ENCODE measurements at regions not wholly inside any gene's neighbourhood (a gene's known extent, or its start where the extent isn't known, plus 50 kb on each side); places are given as distances from the start of the nearest gene placed in this dataset.

DNA sequence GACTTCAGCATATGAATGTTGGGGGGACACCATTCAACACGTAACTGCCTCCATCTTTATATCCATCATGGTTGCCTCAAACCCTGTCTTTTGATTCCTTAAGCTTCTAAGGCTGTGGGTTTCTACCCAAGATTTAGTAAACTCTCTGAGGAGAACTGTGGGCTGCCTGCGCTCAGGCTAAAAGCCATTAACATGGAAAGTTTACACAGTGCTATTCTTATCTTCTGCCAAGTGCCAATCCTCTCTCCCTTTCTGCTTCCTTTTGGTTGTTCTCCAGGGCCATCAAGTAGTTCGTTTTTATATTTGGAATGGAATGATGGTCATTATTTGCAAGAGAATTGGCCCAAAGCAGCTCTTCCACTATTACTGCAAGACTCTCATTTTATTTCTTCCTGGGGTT is 97.3 kb upstream of the KLF14 start:
- Mint-ChIP-seq H3K9me3 (peaks cover 22% of the 10 kb centered on the region), H3K27me3 (ENCODE audit: low read depth) (peaks cover 18% of the 10 kb centered on the region), H3K4me1 (ENCODE audit: low read depth) (no peaks in the 10 kb centered on the region), H3K36me3 (ENCODE audit: insufficient read depth) (no peaks in the 10 kb centered on the region), H3K4me3 (no peak overlapping the region)
- DNase-seq = no peak
- no peak for ATAC-seq

DNA sequence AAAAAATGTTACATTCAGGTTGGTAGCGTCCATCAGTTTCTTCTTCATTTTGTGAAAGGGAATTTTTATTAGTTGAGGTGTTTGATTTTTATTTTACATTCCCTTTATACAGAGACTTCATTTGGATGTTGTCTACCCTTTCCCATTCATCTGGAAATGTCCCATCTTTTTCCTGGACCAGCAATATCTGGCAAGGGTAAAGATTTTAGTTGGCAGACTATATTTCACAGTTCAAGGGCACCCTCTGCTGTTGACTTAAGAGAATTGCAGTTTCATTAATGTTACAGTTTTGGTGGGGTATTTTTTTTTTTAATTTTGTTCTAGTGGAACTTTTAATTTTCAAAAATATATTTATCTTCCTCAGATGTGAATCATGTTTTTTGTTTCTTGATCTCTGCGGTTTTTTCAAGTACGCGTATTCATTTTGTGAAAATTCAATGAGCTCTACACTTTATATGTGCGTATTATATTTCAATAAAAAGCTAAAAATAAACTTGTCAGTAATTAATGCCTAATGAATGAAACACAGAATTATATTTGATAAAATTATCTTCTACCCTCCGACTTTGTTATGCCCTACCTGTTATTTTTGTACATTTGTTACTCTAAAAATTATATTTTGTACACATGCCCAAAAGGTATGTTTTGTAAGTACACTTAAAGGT is 97.9 kb upstream of the KLF14 start:
- Mint-ChIP-seq H3K4me3 (no peak overlapping the region), H3K4me1 (ENCODE audit: low read depth) (no peaks in the 10 kb centered on the region), H3K36me3 (ENCODE audit: insufficient read depth) (no peaks in the 10 kb centered on the region), H3K9me3 (peaks cover 16% of the 10 kb centered on the region), H3K27me3 (ENCODE audit: low read depth) (peaks cover 18% of the 10 kb centered on the region)
- DNase-seq (no peak), ATAC-seq (no peak)

DNA sequence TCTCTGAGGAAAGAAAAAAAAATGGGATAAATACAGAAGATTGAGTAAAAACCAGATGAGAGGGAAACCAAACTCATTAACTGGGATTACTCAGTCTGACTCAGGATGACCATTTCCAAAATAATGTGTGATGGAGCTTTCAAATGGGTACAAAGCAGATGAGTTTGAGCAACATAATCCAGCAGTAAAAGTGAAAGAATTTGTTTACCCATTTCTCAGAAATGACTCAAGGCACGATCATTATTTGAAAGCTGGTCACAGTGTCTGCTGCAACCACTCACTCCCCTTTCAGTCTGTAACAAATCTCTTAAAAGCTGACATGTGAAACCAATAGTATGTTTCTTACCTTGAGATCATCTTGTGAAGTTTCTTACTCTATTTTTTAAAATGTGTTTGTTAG is 104.7 kb upstream of the KLF14 start:
- Mint-ChIP-seq H3K9me3 (no peaks in the 10 kb centered on the region), H3K4me1 (ENCODE audit: low read depth) (peaks cover 12% of the 10 kb centered on the region), H3K27me3 (ENCODE audit: low read depth) (peaks cover 33% of the 10 kb centered on the region), H3K36me3 (ENCODE audit: insufficient read depth) (no peaks in the 10 kb centered on the region), H3K4me3 (no peak overlapping the region)
- no peak for DNase-seq
- ATAC-seq = peak; percentile 91 to 94

DNA sequence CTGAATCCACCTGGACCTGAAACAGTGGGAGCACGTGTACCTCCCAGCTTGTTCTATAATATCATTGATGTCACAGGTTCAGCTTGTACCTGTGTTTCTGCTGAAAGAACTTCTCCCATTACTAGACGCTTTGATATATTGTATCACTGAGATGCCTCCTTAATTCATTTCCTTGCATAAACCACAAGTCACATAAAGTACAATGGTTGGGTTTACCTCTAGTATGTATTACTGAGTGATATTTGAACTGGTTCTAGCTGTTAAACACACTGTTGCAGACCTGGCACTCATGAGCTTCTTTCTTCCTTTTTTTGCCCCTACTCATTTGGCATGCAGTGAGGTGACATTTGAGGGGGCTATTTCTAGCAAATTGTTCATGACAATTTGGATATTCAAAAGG is 106.6 kb upstream of the KLF14 start:
- Mint-ChIP-seq H3K9me3 (no peaks in the 10 kb centered on the region), H3K4me1 (ENCODE audit: low read depth) (peaks cover 12% of the 10 kb centered on the region), H3K27me3 (ENCODE audit: low read depth) (peaks cover 28% of the 10 kb centered on the region), H3K4me3 (no peak overlapping the region), H3K36me3 (ENCODE audit: insufficient read depth) (no peaks in the 10 kb centered on the region)
- DNase-seq = no peak
- ATAC-seq = no peak

DNA sequence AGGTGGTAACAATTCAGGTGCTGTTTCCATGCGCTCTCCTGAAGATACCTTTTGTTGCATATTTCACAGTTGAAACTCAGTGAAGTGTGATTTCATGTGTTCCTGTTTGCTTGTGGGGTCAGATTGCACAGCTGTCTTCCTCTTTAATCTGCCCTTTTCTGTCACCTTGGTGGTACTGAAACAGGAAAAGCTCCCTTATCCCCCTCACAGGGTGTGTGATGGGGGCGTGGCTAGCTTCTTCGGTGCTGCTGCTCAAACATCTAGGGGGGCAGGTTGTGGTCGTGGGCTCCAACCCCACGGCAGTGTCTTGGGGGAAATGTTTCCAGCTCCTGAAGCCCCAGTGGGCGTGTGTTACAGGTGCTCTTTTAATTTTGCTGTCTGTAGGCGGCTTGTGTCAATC is 107.4 kb upstream of the KLF14 start:
- H3K4me1 Mint-ChIP-seq (ENCODE audit: low read depth) = peaks cover 12% of the 10 kb centered on the region
- no peaks in the 10 kb centered on the region for H3K36me3 Mint-ChIP-seq (ENCODE audit: insufficient read depth)
- no peak for ATAC-seq
- H3K4me3 Mint-ChIP-seq = no peak overlapping the region
- H3K27me3 Mint-ChIP-seq (ENCODE audit: low read depth) = peaks cover 23% of the 10 kb centered on the region
- no peaks in the 10 kb centered on the region for H3K9me3 Mint-ChIP-seq
- DNase-seq = no peak

DNA sequence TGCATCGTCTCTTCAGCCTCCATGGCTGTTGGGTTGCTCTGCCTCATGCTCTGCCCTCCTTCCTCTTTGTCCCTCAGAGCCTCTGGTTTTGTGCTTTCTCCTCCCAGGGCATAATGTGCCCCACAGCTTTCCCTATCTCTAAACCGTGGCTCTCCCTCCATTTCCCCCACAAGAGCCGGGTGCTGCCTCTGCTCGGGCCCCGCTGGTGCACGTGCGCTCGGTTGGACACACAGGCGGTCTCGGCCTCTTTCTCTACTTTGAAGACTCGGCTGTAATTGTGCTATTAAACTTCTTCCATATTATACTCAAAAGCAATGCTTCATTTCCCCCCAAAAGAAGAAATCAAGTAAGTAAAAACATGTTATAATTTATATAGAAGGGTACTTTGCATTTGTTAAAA is 109.7 kb upstream of the KLF14 start:
- no peak for ATAC-seq
- Mint-ChIP-seq H3K4me3 (no peak overlapping the region), H3K4me1 (ENCODE audit: low read depth) (peaks cover 10% of the 10 kb centered on the region)

DNA sequence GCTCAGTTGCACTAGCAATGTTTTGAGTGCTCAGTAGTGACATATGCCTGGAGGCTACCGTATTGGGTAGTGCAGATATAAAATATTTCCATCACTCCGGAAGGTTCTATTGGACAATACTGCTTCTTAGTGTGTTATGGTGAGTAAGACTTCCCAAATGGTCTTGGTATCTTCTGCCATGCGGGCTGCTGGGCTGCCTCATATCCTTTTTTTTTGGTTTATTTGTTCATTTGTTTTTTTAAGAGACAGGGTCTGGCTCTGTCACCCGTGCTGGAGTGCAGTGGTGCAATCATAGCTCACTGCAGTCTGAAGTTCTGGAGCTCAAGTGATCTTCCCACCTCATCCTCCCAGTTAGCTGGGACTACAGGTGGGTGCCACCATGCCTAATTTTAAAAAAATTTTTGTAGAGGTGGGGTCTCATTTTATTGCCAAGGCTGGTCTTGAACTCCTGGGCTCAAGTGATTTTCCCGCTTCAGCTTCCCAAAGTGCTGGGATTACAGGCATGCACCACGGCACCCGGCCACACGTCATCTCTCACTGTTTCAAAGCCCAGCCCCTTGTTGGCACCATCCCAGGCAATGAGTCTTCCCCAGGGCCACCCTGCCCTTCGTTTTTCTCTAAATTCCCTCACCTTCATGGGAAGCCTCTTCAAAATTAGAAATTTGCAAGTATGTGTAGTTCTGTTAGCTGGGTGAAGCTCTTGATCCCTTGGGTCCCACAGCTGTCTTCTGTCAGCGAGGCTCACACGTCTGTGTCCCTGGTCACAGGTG is 111.0 kb upstream of the KLF14 start:
- Mint-ChIP-seq H3K4me3 (no peak overlapping the region), H3K36me3 (ENCODE audit: insufficient read depth) (no peaks in the 10 kb centered on the region), H3K9me3 (no peaks in the 10 kb centered on the region), H3K27me3 (ENCODE audit: low read depth) (peaks cover 25% of the 10 kb centered on the region), H3K4me1 (ENCODE audit: low read depth) (peaks cover 10% of the 10 kb centered on the region)
- ATAC-seq (no peak), DNase-seq (no peak)

More for the DNA sequence above, 109.7 kb upstream of the KLF14 start:
- Mint-ChIP-seq H3K36me3 (ENCODE audit: insufficient read depth) (no peaks in the 10 kb centered on the region), H3K27me3 (ENCODE audit: low read depth) (peaks cover 25% of the 10 kb centered on the region), H3K9me3 (no peaks in the 10 kb centered on the region)
- DNase-seq = no peak

DNA sequence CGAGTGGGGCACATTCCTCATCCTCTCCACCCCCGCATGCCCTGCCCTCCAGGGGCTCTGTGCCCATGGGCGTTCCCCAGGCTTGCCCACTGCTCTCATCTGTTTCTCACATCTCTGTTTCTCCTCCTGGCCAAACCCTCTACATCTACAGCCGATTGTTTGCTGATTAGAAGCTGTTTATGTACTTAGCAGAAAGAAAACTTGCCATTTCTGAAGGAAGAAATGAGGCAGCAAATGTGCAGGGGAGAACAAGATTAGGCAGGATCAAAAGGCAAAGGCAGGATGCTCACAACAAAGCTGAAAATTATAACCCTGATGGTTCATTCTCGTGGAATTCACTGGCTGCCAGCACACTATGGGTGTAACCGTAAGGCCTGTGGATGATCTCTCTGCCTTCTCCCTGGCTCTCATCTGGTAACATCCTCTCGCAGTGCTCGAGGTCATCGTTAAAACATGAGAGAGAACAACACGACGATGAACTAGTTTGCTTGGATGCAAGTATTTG is 111.6 kb upstream of the KLF14 start:
- ATAC-seq (no peak), DNase-seq (no peak)
- Mint-ChIP-seq H3K4me3 (no peak overlapping the region), H3K36me3 (ENCODE audit: insufficient read depth) (no peaks in the 10 kb centered on the region), H3K27me3 (ENCODE audit: low read depth) (peaks cover 20% of the 10 kb centered on the region), H3K4me1 (ENCODE audit: low read depth) (peaks cover 10% of the 10 kb centered on the region), H3K9me3 (no peaks in the 10 kb centered on the region)

DNA sequence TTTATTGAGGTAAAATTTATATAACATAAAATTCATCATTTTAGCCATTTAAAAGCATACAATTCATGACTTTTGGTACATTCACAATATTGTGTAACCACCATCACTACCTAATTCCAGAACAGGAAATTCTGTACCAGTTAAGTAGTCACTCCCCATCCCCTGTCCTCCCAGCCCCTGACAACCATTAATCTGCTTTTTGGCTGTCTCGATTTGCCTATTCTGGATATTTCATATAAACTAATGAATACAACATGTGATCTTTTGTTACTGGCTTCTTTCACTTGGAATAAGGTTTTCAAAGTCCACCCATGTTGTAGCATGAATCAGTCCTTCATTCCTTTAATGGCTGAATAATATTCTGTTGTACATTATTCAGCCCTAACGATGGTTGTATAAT is 115.6 kb upstream of the KLF14 start:
- no peaks in the 10 kb centered on the region for H3K9me3 Mint-ChIP-seq
- no peaks in the 10 kb centered on the region for H3K4me1 Mint-ChIP-seq (ENCODE audit: low read depth)
- ATAC-seq (no peak), DNase-seq (no peak)
- H3K27me3 Mint-ChIP-seq (ENCODE audit: low read depth) = peaks cover 3% of the 10 kb centered on the region
- H3K36me3 Mint-ChIP-seq (ENCODE audit: insufficient read depth) = peaks cover 19% of the 10 kb centered on the region
- H3K4me3 Mint-ChIP-seq = no peak overlapping the region

DNA sequence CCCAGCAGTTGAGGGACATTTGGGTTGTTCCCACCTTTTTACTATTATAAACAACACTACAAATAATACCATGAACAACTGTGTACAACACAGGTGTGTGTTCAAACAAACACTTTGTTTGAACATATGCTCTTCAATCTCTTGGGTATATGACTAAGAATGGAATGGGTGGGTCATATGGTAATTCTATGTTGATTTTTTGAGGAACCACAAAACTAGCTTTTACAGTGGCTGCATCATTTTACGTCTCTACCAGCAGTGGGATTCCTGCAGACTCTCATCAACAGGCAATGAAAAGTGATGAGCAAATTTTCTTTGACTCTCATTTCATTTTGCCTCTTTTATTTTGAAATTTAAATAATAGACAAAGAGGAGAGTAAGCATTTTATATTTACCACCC is 116.9 kb upstream of the KLF14 start:
- ATAC-seq (peak in 1 of 2 donors; percentile 12), DNase-seq (no peak)
- no peaks in the 10 kb centered on the region for H3K9me3 Mint-ChIP-seq
- no peak overlapping the region for H3K4me3 Mint-ChIP-seq
- H3K36me3 Mint-ChIP-seq (ENCODE audit: insufficient read depth) = peaks cover 32% of the 10 kb centered on the region
- peaks cover 2% of the 10 kb centered on the region for H3K27me3 Mint-ChIP-seq (ENCODE audit: low read depth)
- H3K4me1 Mint-ChIP-seq (ENCODE audit: low read depth) = no peaks in the 10 kb centered on the region

DNA sequence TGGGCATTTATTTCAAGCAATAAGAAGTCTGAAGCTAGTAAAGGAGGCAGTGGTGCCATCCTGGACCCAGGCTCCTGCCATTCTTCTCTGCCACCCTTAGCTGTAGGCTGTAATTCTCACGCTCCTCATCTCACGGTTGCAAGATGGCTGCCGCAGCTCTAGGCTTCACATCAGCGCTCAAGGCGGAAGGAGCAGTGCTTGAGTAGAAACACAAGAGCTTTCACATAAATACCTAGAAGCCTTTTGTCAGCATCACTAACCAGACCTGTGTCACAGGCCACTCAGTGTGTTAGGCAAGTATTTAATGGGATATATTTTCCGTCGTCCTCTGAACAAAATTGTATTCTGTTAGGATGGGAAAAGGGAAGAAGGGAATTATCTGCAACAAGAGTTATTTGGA is 118.9 kb upstream of the KLF14 start:
- H3K27me3 Mint-ChIP-seq (ENCODE audit: low read depth) = peaks cover 2% of the 10 kb centered on the region
- H3K4me1 Mint-ChIP-seq (ENCODE audit: low read depth) = no peaks in the 10 kb centered on the region
- no peak for ATAC-seq
- H3K36me3 Mint-ChIP-seq (ENCODE audit: insufficient read depth) = peaks cover 51% of the 10 kb centered on the region
- no peak overlapping the region for H3K4me3 Mint-ChIP-seq
- peaks cover 9% of the 10 kb centered on the region for H3K9me3 Mint-ChIP-seq
- DNase-seq = no peak

DNA sequence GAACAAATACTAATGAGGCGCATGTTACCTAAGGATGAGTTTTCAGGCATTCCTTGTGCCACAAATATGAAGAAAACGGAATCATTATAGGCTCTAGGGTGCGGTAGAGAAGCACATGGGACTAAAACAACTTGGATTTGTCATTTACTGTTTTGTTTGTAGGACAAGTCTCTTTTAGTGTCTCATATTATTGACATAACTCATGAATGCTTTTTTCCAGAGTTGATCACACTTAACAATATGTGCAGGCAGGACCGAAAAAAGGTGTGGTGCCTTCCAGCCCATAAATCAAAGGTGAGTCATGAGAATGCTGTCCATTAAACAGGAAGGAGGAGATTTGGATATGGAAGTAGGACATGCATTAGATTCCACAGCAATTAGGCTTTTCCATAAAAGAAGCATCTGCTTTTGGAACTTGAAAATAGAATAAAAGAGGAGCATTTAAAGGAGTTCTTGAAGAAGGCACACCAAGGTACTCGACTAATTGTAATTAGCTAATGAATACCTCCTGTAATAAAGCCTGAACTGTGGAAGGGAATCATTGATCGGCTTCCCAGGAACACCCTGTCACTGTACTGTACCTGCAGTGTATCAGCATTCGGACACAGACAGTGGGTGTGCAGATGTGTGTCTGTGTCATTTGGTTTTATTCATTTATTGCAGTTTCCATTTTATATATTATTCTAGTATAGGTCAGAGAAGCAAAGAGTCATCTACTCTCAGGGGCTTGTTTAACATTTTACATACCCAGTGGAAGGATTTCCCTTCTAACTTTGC is 119.7 kb upstream of the KLF14 start:
- no peaks in the 10 kb centered on the region for H3K4me1 Mint-ChIP-seq (ENCODE audit: low read depth)
- H3K27me3 Mint-ChIP-seq (ENCODE audit: low read depth) = peaks cover under 1% of the 10 kb centered on the region
- H3K9me3 Mint-ChIP-seq = peaks cover 16% of the 10 kb centered on the region
- H3K36me3 Mint-ChIP-seq (ENCODE audit: insufficient read depth) = peaks cover 60% of the 10 kb centered on the region
- H3K4me3 Mint-ChIP-seq = no peak overlapping the region
- DNase-seq = no peak
- no peak for ATAC-seq

DNA sequence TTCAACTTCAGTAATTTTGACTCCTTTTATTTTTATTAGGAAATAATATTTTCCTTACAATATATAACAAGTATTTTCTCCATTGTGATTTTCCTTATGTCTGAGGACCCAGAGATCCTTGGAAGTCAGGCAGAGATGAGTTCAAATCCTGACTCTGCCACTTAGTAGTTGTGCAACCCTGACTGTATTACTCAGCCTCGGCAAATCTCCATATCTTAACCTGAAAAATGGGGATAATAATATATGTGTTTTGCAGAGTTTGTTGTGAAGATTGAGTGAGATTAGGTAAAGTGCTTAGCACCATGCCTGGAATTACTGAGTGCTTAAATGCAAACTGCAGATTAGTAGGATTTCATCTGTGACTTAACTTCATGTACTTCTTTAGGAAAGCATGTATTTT is 120.5 kb upstream of the KLF14 start:
- H3K9me3 Mint-ChIP-seq = peaks cover 24% of the 10 kb centered on the region
- ATAC-seq (no peak), DNase-seq (no peak)
- no peak overlapping the region for H3K4me3 Mint-ChIP-seq
- H3K27me3 Mint-ChIP-seq (ENCODE audit: low read depth) = no peaks in the 10 kb centered on the region
- no peaks in the 10 kb centered on the region for H3K4me1 Mint-ChIP-seq (ENCODE audit: low read depth)
- peaks cover 68% of the 10 kb centered on the region for H3K36me3 Mint-ChIP-seq (ENCODE audit: insufficient read depth)

DNA sequence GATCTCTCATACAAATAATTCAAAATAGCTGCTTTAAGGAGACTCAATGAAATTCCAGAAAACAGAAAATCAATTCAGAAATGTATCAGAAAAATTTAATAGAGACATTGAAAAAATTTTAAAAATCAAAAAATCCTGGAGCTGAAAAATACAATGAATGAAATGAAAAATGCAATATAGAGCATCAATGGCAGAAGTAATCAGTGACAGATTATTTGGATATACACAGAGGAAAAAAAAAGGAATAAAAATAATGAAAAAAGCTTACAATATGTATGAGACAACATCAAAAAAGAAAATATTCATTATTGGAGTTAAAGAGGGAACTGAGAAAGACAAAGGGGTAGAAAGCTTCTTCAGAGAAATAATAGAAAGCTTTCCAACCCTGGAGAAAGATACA is 122.9 kb upstream of the KLF14 start:
- H3K36me3 Mint-ChIP-seq (ENCODE audit: insufficient read depth) = peaks cover 89% of the 10 kb centered on the region

More for the DNA sequence above, 122.9 kb upstream of the KLF14 start:
- ATAC-seq (no peak), DNase-seq (no peak)
- Mint-ChIP-seq H3K4me1 (ENCODE audit: low read depth) (no peaks in the 10 kb centered on the region), H3K27me3 (ENCODE audit: low read depth) (no peaks in the 10 kb centered on the region), H3K4me3 (no peak overlapping the region), H3K9me3 (peaks cover 40% of the 10 kb centered on the region)
